ENCODE measurements at regions not wholly inside any gene's neighbourhood (a gene's known extent, or its start where the extent isn't known, plus 50 kb on each side); places are given as distances from the start of the nearest gene placed in this dataset.
"Not testable (repeated sequence)": the region's sequence is repeated elsewhere in the genome, so short reads cannot be mapped to it uniquely, and the experiment has no call there.

DNA sequence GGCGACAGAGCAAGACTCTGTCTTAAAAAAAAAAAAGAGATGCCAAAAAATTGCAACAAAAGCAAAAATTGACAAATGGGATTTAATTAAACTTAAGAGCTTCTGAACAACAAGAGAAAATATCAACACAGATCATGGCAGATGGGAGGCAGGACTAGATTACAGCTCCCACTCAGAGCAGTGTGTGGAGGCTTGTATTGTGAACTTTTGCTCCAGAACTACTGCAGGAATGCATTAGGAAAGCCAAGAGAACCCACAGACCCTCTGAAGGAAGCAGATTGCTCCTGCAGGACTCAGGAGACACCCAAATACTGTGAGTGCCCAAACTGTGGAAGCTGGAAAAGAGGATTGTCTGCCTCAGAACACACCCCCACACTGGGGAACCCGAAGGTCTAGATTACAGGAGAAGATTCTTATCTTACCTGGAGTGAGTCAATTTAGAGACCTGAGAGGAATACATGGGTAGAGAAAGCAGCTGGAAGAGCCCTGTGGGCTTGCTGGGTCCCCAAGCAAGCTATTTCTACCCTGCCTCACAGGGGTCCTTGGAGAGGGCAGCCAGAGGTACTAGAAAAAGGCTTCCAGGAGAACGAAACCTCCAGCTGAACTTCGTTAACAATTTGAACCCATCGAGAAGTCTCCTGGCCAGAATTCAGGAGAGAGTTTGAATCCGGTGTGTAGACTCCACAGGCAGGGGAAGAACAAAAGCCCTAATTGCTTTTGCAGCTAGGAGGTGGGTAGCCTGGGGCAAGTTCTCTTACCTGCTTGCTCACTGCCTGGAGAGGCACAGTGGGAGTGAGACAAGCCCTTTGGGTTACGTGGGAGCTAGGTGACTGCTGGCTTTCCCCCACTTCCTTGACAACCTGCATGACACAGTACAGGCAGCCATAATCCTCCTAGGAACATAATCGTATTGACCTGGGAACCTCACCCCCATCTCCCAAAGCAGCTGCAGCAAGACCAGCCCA is 593.4 kb upstream of the RGMB start:
- Histone ChIP-seq H3K4me2 (ENCODE audit: unreplicated experiment) (no peak overlapping the region), H3F3A (ENCODE audit: insufficient read depth) (no peaks in the 10 kb centered on the region), H3K9ac (no peak overlapping the region), H3K4me3 (no peak overlapping the region), H3K36me3 (ENCODE audit: low read depth) (no peaks in the 10 kb centered on the region), H3K9me3 (ENCODE audit: low read depth) (no peaks in the 10 kb centered on the region), H3K27me3 (replicated peaks; ENCODE audit: insufficient read depth) (no peaks in the 10 kb centered on the region), H2AFZ (no peak overlapping the region), H3K9me2 (ENCODE audit: insufficient read depth) (no peaks in the 10 kb centered on the region), H3K4me1 (ENCODE audit: insufficient read depth) (peaks cover 3% of the 10 kb centered on the region), H3K79me2 (ENCODE audit: insufficient read depth) (no peaks in the 10 kb centered on the region), H4K20me1 (ENCODE audit: insufficient read depth) (no peaks in the 10 kb centered on the region), H3K27ac (no peak overlapping the region)
- DNase-seq = peak; percentile 20
- TF ChIP-seq EZH2 (IDR thresholded peaks at IDR 0.05; ENCODE audit: insufficient read depth, poor library complexity, severe bottlenecking) = no peak
- TF ChIP-seq EZH2phosphoT487 (IDR thresholded peaks at IDR 0.05; ENCODE audit: insufficient read depth, low read depth) = no peak
- WGBS, 2 experiments (ENCODE audit: low coverage in 1 of 2, low lambda C conversion rate in 2 of 2, missing lambda C conversion rate in 2 of 2) = 67% methylated on average over 8 of the region's 8 CpGs
- in situ Hi-C loops (cut with MboI) = no loop called here

DNA sequence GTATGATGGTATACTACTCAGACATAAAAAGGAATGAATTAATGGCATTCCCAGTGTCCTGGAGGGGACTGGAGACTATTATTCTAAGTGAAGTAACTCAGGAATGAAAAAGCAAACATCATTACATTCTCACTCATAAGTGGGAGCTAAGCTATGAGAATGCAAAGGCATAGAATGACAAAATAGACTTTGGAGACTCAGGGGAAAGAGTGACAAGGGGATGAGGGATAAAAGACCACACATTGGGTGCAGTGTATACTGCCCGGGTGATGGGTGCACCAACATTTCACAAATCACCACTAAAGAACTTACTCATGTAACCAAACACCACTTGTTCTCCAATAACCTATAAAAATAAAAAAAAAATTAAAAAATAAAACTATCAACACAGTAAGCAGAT is 587.3 kb upstream of the RGMB start:
- no peaks in the 10 kb centered on the region for H3K9me2 ChIP-seq (ENCODE audit: insufficient read depth)
- H3K4me3 ChIP-seq = no peak overlapping the region
- H3K36me3 ChIP-seq (ENCODE audit: low read depth) = no peaks in the 10 kb centered on the region
- no peak overlapping the region for H3K9ac ChIP-seq
- H3K27ac ChIP-seq = no peak overlapping the region
- H4K20me1 ChIP-seq (ENCODE audit: insufficient read depth) = no peaks in the 10 kb centered on the region
- H3K4me1 ChIP-seq (ENCODE audit: insufficient read depth) = peaks cover 11% of the 10 kb centered on the region; the same call in 1 of the 2 replicates
- TF ChIP-seq EZH2 (IDR thresholded peaks at IDR 0.05; ENCODE audit: insufficient read depth, poor library complexity, severe bottlenecking) = no peak
- no peak for TF ChIP-seq EZH2phosphoT487 (IDR thresholded peaks at IDR 0.05; ENCODE audit: insufficient read depth, low read depth)
- H2AFZ ChIP-seq = no peak overlapping the region
- whole genome bisulfite sequencing, 2 experiments (ENCODE audit: low coverage in 1 of 2, low lambda C conversion rate in 2 of 2, missing lambda C conversion rate in 2 of 2) = 92 to 100% methylated on average over 1 of the region's 1 CpG
- no peaks in the 10 kb centered on the region for H3K27me3 ChIP-seq (replicated peaks; ENCODE audit: insufficient read depth)
- in situ Hi-C loops (cut with MboI) = no loop called here
- no peak overlapping the region for H3K4me2 ChIP-seq (ENCODE audit: unreplicated experiment)
- no peaks in the 10 kb centered on the region for H3K9me3 ChIP-seq (ENCODE audit: low read depth)
- DNase-seq = no peak
- no peaks in the 10 kb centered on the region for H3K79me2 ChIP-seq (ENCODE audit: insufficient read depth)
- H3F3A ChIP-seq (ENCODE audit: insufficient read depth) = peaks cover 11% of the 10 kb centered on the region; the same call in 1 of the 2 replicates

DNA sequence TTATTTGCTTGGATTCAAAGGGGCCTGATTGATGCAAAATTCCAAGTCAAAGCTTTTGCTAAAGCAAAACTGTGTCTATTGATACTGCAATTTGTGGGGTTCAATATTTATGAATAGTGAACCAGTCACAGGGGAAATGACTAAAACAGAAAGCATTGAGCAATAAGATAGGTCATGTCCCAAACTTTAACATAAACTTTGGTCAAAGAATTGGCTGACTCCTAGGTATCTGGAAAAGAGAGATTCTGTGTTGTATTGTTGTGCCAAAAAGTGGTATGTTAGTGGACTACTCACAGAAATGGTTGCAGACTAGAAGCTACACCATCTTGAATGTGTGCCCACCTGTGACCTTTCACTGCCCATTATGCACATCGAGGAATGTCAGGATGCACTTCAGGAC is 585.5 kb upstream of the RGMB start:
- Histone ChIP-seq H3K27ac (no peak overlapping the region), H3K4me3 (no peak overlapping the region), H3K27me3 (replicated peaks; ENCODE audit: insufficient read depth) (no peaks in the 10 kb centered on the region), H3K36me3 (ENCODE audit: low read depth) (no peaks in the 10 kb centered on the region), H3K4me2 (ENCODE audit: unreplicated experiment) (no peak overlapping the region), H3K9ac (no peak overlapping the region), H3F3A (ENCODE audit: insufficient read depth) (peaks cover 11% of the 10 kb centered on the region; the same call in 1 of the 2 replicates), H3K4me1 (ENCODE audit: insufficient read depth) (peaks cover 11% of the 10 kb centered on the region; the same call in 1 of the 2 replicates), H3K9me3 (ENCODE audit: low read depth) (no peaks in the 10 kb centered on the region), H3K9me2 (ENCODE audit: insufficient read depth) (no peaks in the 10 kb centered on the region), H4K20me1 (ENCODE audit: insufficient read depth) (no peaks in the 10 kb centered on the region), H2AFZ (no peak overlapping the region), H3K79me2 (ENCODE audit: insufficient read depth) (no peaks in the 10 kb centered on the region)
- in situ Hi-C loops (cut with MboI) = no loop called here
- WGBS, 2 experiments (ENCODE audit: low coverage in 1 of 2, low lambda C conversion rate in 2 of 2, missing lambda C conversion rate in 2 of 2) = 44 to 48% methylated on average over 1 of the region's 1 CpG
- TF ChIP-seq EZH2phosphoT487 (IDR thresholded peaks at IDR 0.05; ENCODE audit: insufficient read depth, low read depth) = no peak
- no peak for TF ChIP-seq EZH2 (IDR thresholded peaks at IDR 0.05; ENCODE audit: insufficient read depth, poor library complexity, severe bottlenecking)
- DNase-seq = peak; percentile 47

DNA sequence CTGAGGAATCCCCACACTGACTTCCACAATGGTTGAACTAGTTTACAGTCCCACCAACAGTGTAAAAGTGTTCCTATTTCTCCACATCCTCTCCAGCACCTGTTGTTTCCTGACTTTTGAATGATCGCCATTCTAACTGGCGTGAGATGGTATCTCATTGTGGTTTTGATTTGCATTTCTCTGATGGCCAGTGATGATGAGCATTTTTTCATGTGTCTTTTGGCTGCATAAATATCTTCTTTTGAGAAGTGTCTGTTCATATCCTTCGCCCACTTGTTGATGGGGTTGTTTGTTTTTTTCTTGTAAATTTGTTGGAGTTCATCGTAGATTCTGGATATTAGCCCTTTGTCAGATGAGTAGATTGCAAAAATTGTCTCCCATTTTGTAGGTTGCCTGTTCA is 583.1 kb upstream of the RGMB start:
- H3K4me1 ChIP-seq (ENCODE audit: insufficient read depth) = peaks cover 11% of the 10 kb centered on the region; the same call in 1 of the 2 replicates
- in situ Hi-C loops (cut with MboI); H3K9ac ChIP-seq; H3K27ac ChIP-seq; H3K9me3 ChIP-seq (ENCODE audit: low read depth); H4K20me1 ChIP-seq (ENCODE audit: insufficient read depth); H3K36me3 ChIP-seq (ENCODE audit: low read depth); H3K27me3 ChIP-seq (replicated peaks; ENCODE audit: insufficient read depth); DNase-seq; H3K4me2 ChIP-seq (ENCODE audit: unreplicated experiment); H3K9me2 ChIP-seq (ENCODE audit: insufficient read depth); H2AFZ ChIP-seq; H3K4me3 ChIP-seq; H3K79me2 ChIP-seq (ENCODE audit: insufficient read depth): not testable (repeated sequence)
- 93 to 94% methylated on average over 3 to 4 of the region's 4 CpGs for WGBS, 2 experiments (ENCODE audit: low coverage in 1 of 2, low lambda C conversion rate in 2 of 2, missing lambda C conversion rate in 2 of 2)
- peaks cover 11% of the 10 kb centered on the region; the same call in 1 of the 2 replicates for H3F3A ChIP-seq (ENCODE audit: insufficient read depth)

Measured in GM23248 (cell line).